Thyroid gland (tissue), 4 donors: ENCODE measurements at regions not wholly inside any gene's neighbourhood (a gene's known extent, or its start where the extent isn't known, plus 50 kb on each side); places are given as distances from the start of the nearest gene placed in this dataset.

Experiments
- POLR2A ChIP-seq, 2 donors: fragments of 450-650 bp; IDR thresholded peaks; one replicate each; pipeline ENCODE4 v1.6.1; 2017; ENCODE audit warnings: antibody characterized with exemption in 2 of 2, mild to moderate bottlenecking in 2 of 2, moderate library complexity in 1 of 2
- TF ChIP-seq, protein P1 (sequence below), 6 experiments: fragments of 200-600 bp in 3 of 6; fragments of 450-650 bp in 3 of 6; sonication (generic) in 3 of 6; IDR thresholded peaks; one replicate each; pipeline ENCODE4 v1.5.1; 2016 to 2019; ENCODE audit warnings: antibody characterized with exemption in 6 of 6, mild to moderate bottlenecking in 2 of 6, inconsistent platforms in 1 of 6, moderate library complexity in 1 of 6

DNA sequence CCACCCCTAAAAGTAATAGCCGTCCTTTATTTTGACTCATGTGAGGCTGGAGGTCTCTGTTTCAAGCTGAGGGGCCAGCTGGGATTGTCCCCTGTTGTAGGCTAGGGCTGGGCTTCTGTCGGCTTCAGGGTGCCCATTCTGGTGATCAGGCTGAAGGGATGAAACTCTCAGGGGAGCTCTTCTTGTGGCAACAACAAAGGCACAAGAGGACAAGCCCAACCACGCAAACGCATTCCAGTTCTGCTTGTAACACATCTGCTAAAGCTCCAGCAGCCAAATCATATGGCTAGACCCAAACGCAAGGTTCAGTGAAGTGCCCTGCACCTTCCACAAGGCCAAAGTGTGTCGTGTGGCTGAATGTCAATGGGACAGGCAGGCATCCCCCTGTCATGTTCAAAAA lies 405.7 kb downstream of the INHBA start:
- TF ChIP-seq, protein P1, sequence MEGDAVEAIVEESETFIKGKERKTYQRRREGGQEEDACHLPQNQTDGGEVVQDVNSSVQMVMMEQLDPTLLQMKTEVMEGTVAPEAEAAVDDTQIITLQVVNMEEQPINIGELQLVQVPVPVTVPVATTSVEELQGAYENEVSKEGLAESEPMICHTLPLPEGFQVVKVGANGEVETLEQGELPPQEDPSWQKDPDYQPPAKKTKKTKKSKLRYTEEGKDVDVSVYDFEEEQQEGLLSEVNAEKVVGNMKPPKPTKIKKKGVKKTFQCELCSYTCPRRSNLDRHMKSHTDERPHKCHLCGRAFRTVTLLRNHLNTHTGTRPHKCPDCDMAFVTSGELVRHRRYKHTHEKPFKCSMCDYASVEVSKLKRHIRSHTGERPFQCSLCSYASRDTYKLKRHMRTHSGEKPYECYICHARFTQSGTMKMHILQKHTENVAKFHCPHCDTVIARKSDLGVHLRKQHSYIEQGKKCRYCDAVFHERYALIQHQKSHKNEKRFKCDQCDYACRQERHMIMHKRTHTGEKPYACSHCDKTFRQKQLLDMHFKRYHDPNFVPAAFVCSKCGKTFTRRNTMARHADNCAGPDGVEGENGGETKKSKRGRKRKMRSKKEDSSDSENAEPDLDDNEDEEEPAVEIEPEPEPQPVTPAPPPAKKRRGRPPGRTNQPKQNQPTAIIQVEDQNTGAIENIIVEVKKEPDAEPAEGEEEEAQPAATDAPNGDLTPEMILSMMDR (IDR thresholded peaks at IDR 0.05): no peak
- no peak for TF ChIP-seq POLR2A (IDR thresholded peaks at IDR 0.05)
